WTC11 (cell line): ENCODE measurements at regions not wholly inside any gene's neighbourhood (a gene's known extent, or its start where the extent isn't known, plus 50 kb on each side); places are given as distances from the start of the nearest gene placed in this dataset.

Experiments
- ATAC-seq: fragments of 200-7000 bp; cut with Tn5 transposase; 2 replicates; pipeline ENCODE4 v1.10.0; 2021; ENCODE audit warnings: mild to moderate bottlenecking, moderate library complexity
- CTCF ChIA-PET: fragments of 300-600 bp; sonication (Branson Sonifier 250); formaldehyde crosslinking; loops from one replicate; lab custom pipeline; 2021; ENCODE audit warnings: antibody characterized with exemption; lab: Charles Lee
- POLR2A ChIA-PET: fragments of 350-600 bp; sonication (Branson Sonifier 250); formaldehyde crosslinking; loops from one replicate; lab custom pipeline; 2021; ENCODE audit warnings: antibody characterized with exemption; lab: Charles Lee
- DNase-seq: peaks from one replicate; pipeline ENCODE4 v3.0.0; 2021; ENCODE audit warnings: low spot score
- H3K27ac Mint-ChIP-seq: 2 replicates; pipeline ENCODE4 v1.8.0; 2021; ENCODE audit warnings: mixed read lengths
- H3K27me3 Mint-ChIP-seq: 2 replicates; pipeline ENCODE4 v1.8.0; 2021; ENCODE audit warnings: low read depth, mild to moderate bottlenecking, moderate library complexity, mixed read lengths
- H3K36me3 Mint-ChIP-seq: 2 replicates; pipeline ENCODE4 v1.8.0; 2021; ENCODE audit warnings: mixed read lengths
- H3K4me1 Mint-ChIP-seq: 2 replicates; pipeline ENCODE4 v1.8.0; 2022; ENCODE audit warnings: mixed read lengths
- H3K4me3 Mint-ChIP-seq: 2 replicates; pipeline ENCODE4 v1.8.0; 2021; ENCODE audit warnings: mild to moderate bottlenecking, moderate library complexity, mixed read lengths
- H3K9me3 Mint-ChIP-seq: 2 replicates; pipeline ENCODE4 v1.8.0; 2021; ENCODE audit warnings: mixed read lengths
- CREB1 ChIP-seq: sonication (generic); formaldehyde crosslinking; IDR thresholded peaks from 2 replicates; pipeline ENCODE4 v1.8.0; 2023; ENCODE audit warnings: mild to moderate bottlenecking, missing genetic modification reagents
- HMGA2 ChIP-seq: fragments of 250-450 bp; sonication (Bioruptor Pico); IDR thresholded peaks from 2 replicates; pipeline ENCODE4 v1.4.0; 2021; ENCODE audit warnings: mild to moderate bottlenecking, moderate library complexity
- IRF2 ChIP-seq: sonication (generic); formaldehyde crosslinking; IDR thresholded peaks from 2 replicates; pipeline ENCODE4 v1.8.0; 2022; ENCODE audit warnings: low read depth, missing genetic modification reagents, borderline replicate concordance
- JUN ChIP-seq: sonication (generic); formaldehyde crosslinking; IDR thresholded peaks from 2 replicates; pipeline ENCODE4 v1.8.0; 2023; ENCODE audit warnings: mild to moderate bottlenecking, missing genetic modification reagents
- MXD4 ChIP-seq: fragments of 250-450 bp; sonication (Bioruptor Pico); IDR thresholded peaks from 2 replicates; pipeline ENCODE4 v1.8.0; 2021; ENCODE audit warnings: mild to moderate bottlenecking, moderate library complexity, borderline replicate concordance
- RORB ChIP-seq: fragments of 250-450 bp; sonication (Bioruptor Pico); IDR thresholded peaks from 2 replicates; pipeline ENCODE4 v1.9.0; 2021; ENCODE audit warnings: mild to moderate bottlenecking
- SMAD4 ChIP-seq: sonication (generic); formaldehyde crosslinking; IDR thresholded peaks from 2 replicates; pipeline ENCODE4 v1.8.0; 2022; ENCODE audit warnings: mild to moderate bottlenecking, missing genetic modification reagents
- ZNF121 ChIP-seq: sonication (generic); formaldehyde crosslinking; IDR thresholded peaks from 2 replicates; pipeline ENCODE4 v1.8.0; 2023; ENCODE audit warnings: missing genetic modification reagents
- ZNF219 ChIP-seq: sonication (generic); formaldehyde crosslinking; IDR thresholded peaks from 2 replicates; pipeline ENCODE4 v1.8.0; 2023; ENCODE audit warnings: missing genetic modification reagents, mild to moderate bottlenecking, borderline replicate concordance
- ZNF263 ChIP-seq: sonication (generic); formaldehyde crosslinking; IDR thresholded peaks from 2 replicates; pipeline ENCODE4 v1.8.1; 2022; ENCODE audit warnings: low read depth, mild to moderate bottlenecking, moderate library complexity, missing genetic modification reagents
- TF ChIP-seq, protein P1 (sequence below): sonication (generic); formaldehyde crosslinking; IDR thresholded peaks from 2 replicates; pipeline ENCODE4 v1.8.1; 2022; ENCODE audit warnings: low read depth, missing genetic modification reagents, borderline replicate concordance
- TF ChIP-seq, protein P2 (sequence below): sonication (generic); formaldehyde crosslinking; IDR thresholded peaks from 2 replicates; pipeline ENCODE4 v1.8.1; 2022; ENCODE audit warnings: missing genetic modification reagents, borderline replicate concordance
- TF ChIP-seq, protein P3 (sequence below): fragments of 250-450 bp; sonication (Bioruptor Pico); IDR thresholded peaks from 2 replicates; pipeline ENCODE4 v1.9.0; 2021; ENCODE audit warnings: mild to moderate bottlenecking, borderline replicate concordance
- TF ChIP-seq, protein P4 (sequence below): sonication (generic); formaldehyde crosslinking; IDR thresholded peaks from 2 replicates; pipeline ENCODE4 v1.8.1; 2022; ENCODE audit warnings: low read depth, mild to moderate bottlenecking, moderate library complexity, missing genetic modification reagents, borderline replicate concordance
- TF ChIP-seq, protein P5 (sequence below): fragments of 250-450 bp; sonication (Bioruptor Pico); IDR thresholded peaks from 2 replicates; pipeline ENCODE4 v1.9.0; 2021; ENCODE audit warnings: mild to moderate bottlenecking
- TF ChIP-seq, protein P6 (sequence below): sonication (generic); formaldehyde crosslinking; IDR thresholded peaks from 2 replicates; pipeline ENCODE4 v1.8.1; 2022; ENCODE audit warnings: mild to moderate bottlenecking, missing genetic modification reagents, moderate library complexity, borderline replicate concordance
- TF ChIP-seq, protein P7 (sequence below): sonication (generic); formaldehyde crosslinking; IDR thresholded peaks from 2 replicates; pipeline ENCODE4 v1.8.1; 2023; ENCODE audit warnings: mild to moderate bottlenecking, missing genetic modification reagents, moderate library complexity

DNA sequence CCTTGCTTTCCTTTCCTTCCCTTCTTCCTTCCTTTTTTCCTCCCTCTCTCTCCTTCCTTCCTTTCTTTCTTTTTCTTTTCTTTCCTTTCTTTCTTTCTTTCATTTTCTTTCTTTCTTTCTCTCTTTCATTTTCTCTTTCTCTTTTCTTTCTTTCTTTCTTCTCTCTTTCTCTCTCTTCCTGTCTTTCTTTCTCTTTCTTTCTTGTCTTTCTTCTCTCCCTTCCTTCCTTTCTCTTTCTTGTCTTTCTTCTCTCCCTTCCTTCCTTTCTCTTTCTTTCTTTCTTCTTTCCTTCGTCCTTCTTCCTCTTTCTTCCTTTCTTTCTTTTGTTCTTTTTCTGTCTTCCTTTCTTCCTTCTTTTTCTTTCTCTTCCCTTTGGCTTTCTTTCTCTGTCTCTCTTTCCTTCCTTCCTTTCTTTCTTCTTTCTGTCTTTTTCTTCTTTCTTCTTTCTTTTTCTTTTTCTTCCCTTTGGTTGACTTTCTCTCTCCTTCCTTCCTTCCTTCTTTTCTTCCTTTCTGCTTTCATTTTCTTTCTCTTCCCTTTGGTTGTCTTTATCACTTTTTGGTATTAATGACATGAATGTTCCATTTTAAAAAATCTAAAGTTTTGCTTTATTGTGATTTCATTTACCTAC lies 496.4 kb upstream of the CBLB start:
- POLR2A ChIA-PET: no interaction called here
- ATAC-seq (no peak), DNase-seq (no peak)
- CTCF ChIA-PET: no interaction called here
- Mint-ChIP-seq H3K9me3 (peaks cover 6% of the 10 kb centered on the region; the same call in 1 of the 2 replicates), H3K4me3 (no peak overlapping the region), H3K4me1 (no peaks in the 10 kb centered on the region), H3K27ac (no peak overlapping the region), H3K36me3 (no peaks in the 10 kb centered on the region), H3K27me3 (no peaks in the 10 kb centered on the region)
- TF ChIP-seq CREB1 (no peak), ZNF219 (CRISPR knock-in tag) (no peak)
- TF ChIP-seq, protein P1, sequence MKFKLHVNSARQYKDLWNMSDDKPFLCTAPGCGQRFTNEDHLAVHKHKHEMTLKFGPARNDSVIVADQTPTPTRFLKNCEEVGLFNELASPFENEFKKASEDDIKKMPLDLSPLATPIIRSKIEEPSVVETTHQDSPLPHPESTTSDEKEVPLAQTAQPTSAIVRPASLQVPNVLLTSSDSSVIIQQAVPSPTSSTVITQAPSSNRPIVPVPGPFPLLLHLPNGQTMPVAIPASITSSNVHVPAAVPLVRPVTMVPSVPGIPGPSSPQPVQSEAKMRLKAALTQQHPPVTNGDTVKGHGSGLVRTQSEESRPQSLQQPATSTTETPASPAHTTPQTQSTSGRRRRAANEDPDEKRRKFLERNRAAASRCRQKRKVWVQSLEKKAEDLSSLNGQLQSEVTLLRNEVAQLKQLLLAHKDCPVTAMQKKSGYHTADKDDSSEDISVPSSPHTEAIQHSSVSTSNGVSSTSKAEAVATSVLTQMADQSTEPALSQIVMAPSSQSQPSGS (CRISPR knock-in tag): no peak
- TF ChIP-seq, protein P2, sequence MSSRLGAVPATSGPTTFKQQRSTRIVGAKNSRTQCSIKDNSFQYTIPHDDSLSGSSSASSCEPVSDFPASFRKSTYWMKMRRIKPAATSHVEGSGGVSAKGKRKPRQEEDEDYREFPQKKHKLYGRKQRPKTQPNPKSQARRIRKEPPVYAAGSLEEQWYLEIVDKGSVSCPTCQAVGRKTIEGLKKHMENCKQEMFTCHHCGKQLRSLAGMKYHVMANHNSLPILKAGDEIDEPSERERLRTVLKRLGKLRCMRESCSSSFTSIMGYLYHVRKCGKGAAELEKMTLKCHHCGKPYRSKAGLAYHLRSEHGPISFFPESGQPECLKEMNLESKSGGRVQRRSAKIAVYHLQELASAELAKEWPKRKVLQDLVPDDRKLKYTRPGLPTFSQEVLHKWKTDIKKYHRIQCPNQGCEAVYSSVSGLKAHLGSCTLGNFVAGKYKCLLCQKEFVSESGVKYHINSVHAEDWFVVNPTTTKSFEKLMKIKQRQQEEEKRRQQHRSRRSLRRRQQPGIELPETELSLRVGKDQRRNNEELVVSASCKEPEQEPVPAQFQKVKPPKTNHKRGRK (CRISPR knock-in tag): peak; percentile 75; the same call in 1 of the 2 replicates

DNA sequence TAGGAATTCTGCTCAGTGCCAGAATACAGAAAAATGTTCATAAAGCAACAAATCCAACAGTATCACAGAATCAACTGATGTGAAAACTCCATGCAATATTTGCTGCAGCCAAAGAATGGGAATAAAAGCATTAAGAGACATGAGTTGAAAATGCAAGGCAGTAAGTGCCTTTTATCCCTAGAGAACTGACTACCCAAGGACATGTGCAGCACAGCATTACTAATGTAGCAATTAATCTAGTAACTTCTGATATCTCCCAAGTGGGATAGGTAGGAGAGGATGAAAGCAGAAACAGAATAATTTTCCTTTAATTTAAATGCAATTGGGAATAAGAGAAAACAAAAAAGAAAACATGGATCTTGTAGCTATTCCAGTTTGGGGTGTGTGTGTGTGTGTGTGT lies 497.5 kb upstream of the CBLB start:
- POLR2A ChIA-PET: interaction anchor here (0.7 kb wide), 1 partner anchor 31 kb away, joined by 6 read pairs; no protein-coding TSS in a partner anchor
- Mint-ChIP-seq H3K9me3 (peaks cover 6% of the 10 kb centered on the region; the same call in 1 of the 2 replicates), H3K36me3 (no peaks in the 10 kb centered on the region), H3K4me3 (no peak overlapping the region), H3K27ac (no peak overlapping the region), H3K27me3 (no peaks in the 10 kb centered on the region), H3K4me1 (no peaks in the 10 kb centered on the region)
- DNase-seq (no peak), ATAC-seq (no peak)
- no peak for TF ChIP-seq JUN (CRISPR knock-in tag)
- CTCF ChIA-PET: no interaction called here

DNA sequence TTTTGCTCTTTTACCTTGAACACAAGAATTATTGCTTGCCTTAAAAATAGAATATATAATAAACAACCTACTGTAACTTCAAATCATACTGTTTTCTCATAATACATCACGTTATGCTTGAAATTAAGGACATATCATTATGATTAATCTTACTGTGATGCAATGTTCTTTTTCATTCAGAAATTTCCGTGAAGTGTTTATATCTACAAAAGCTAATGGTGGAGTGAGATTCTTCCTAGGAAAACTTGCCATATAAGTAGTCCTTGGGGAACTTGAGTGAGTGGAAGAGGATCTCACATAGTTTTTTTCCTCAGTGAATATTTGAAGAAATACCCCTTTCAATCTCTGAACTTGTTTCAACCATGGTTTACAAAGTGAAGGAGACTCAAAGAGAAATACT lies 498.7 kb upstream of the CBLB start:
- Mint-ChIP-seq H3K4me3 (no peak overlapping the region), H3K27ac (no peak overlapping the region), H3K4me1 (no peaks in the 10 kb centered on the region), H3K36me3 (no peaks in the 10 kb centered on the region), H3K27me3 (no peaks in the 10 kb centered on the region), H3K9me3 (no peaks in the 10 kb centered on the region)
- POLR2A ChIA-PET: no interaction called here
- no peak for TF ChIP-seq ZNF263 (CRISPR knock-in tag)
- TF ChIP-seq, protein P3, sequence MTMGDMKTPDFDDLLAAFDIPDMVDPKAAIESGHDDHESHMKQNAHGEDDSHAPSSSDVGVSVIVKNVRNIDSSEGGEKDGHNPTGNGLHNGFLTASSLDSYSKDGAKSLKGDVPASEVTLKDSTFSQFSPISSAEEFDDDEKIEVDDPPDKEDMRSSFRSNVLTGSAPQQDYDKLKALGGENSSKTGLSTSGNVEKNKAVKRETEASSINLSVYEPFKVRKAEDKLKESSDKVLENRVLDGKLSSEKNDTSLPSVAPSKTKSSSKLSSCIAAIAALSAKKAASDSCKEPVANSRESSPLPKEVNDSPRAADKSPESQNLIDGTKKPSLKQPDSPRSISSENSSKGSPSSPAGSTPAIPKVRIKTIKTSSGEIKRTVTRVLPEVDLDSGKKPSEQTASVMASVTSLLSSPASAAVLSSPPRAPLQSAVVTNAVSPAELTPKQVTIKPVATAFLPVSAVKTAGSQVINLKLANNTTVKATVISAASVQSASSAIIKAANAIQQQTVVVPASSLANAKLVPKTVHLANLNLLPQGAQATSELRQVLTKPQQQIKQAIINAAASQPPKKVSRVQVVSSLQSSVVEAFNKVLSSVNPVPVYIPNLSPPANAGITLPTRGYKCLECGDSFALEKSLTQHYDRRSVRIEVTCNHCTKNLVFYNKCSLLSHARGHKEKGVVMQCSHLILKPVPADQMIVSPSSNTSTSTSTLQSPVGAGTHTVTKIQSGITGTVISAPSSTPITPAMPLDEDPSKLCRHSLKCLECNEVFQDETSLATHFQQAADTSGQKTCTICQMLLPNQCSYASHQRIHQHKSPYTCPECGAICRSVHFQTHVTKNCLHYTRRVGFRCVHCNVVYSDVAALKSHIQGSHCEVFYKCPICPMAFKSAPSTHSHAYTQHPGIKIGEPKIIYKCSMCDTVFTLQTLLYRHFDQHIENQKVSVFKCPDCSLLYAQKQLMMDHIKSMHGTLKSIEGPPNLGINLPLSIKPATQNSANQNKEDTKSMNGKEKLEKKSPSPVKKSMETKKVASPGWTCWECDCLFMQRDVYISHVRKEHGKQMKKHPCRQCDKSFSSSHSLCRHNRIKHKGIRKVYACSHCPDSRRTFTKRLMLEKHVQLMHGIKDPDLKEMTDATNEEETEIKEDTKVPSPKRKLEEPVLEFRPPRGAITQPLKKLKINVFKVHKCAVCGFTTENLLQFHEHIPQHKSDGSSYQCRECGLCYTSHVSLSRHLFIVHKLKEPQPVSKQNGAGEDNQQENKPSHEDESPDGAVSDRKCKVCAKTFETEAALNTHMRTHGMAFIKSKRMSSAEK (CRISPR knock-in tag): no peak
- TF ChIP-seq, protein P4, sequence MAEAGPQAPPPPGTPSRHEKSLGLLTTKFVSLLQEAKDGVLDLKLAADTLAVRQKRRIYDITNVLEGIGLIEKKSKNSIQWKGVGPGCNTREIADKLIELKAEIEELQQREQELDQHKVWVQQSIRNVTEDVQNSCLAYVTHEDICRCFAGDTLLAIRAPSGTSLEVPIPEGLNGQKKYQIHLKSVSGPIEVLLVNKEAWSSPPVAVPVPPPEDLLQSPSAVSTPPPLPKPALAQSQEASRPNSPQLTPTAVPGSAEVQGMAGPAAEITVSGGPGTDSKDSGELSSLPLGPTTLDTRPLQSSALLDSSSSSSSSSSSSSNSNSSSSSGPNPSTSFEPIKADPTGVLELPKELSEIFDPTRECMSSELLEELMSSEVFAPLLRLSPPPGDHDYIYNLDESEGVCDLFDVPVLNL (CRISPR knock-in tag): no peak
- TF ChIP-seq, protein P5, sequence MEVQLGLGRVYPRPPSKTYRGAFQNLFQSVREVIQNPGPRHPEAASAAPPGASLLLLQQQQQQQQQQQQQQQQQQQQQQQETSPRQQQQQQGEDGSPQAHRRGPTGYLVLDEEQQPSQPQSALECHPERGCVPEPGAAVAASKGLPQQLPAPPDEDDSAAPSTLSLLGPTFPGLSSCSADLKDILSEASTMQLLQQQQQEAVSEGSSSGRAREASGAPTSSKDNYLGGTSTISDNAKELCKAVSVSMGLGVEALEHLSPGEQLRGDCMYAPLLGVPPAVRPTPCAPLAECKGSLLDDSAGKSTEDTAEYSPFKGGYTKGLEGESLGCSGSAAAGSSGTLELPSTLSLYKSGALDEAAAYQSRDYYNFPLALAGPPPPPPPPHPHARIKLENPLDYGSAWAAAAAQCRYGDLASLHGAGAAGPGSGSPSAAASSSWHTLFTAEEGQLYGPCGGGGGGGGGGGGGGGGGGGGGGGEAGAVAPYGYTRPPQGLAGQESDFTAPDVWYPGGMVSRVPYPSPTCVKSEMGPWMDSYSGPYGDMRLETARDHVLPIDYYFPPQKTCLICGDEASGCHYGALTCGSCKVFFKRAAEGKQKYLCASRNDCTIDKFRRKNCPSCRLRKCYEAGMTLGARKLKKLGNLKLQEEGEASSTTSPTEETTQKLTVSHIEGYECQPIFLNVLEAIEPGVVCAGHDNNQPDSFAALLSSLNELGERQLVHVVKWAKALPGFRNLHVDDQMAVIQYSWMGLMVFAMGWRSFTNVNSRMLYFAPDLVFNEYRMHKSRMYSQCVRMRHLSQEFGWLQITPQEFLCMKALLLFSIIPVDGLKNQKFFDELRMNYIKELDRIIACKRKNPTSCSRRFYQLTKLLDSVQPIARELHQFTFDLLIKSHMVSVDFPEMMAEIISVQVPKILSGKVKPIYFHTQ: no peak
- no peak for TF ChIP-seq ZNF219 (CRISPR knock-in tag)
- no peak for TF ChIP-seq HMGA2 (CRISPR knock-in tag)
- TF ChIP-seq MXD4 (CRISPR knock-in tag): no peak
- TF ChIP-seq ZNF121 (CRISPR knock-in tag): no peak
- TF ChIP-seq, protein P6, sequence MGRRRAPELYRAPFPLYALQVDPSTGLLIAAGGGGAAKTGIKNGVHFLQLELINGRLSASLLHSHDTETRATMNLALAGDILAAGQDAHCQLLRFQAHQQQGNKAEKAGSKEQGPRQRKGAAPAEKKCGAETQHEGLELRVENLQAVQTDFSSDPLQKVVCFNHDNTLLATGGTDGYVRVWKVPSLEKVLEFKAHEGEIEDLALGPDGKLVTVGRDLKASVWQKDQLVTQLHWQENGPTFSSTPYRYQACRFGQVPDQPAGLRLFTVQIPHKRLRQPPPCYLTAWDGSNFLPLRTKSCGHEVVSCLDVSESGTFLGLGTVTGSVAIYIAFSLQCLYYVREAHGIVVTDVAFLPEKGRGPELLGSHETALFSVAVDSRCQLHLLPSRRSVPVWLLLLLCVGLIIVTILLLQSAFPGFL (CRISPR knock-in tag): no peak
- no peak for TF ChIP-seq IRF2
- TF ChIP-seq SMAD4 (CRISPR knock-in tag): no peak
- TF ChIP-seq, protein P7, sequence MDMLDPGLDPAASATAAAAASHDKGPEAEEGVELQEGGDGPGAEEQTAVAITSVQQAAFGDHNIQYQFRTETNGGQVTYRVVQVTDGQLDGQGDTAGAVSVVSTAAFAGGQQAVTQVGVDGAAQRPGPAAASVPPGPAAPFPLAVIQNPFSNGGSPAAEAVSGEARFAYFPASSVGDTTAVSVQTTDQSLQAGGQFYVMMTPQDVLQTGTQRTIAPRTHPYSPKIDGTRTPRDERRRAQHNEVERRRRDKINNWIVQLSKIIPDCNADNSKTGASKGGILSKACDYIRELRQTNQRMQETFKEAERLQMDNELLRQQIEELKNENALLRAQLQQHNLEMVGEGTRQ (CRISPR knock-in tag): no peak
- TF ChIP-seq RORB (CRISPR knock-in tag): no peak
- DNase-seq: no peak
- ATAC-seq: no peak
- CTCF ChIA-PET: no interaction called here
